Transverse colon (tissue), 4 donors: ENCODE measurements at regions not wholly inside any gene's neighbourhood (a gene's known extent, or its start where the extent isn't known, plus 50 kb on each side); places are given as distances from the start of the nearest gene placed in this dataset.
A peak's percentile ranks its signal among the peaks of the same experiment; 100 is the strongest.

Experiments used
- DNase-seq: peaks from one replicate; pipeline ENCODE4 v3.0.0-alpha.2; 2019
- H3K27ac ChIP-seq, 4 donors: fragments of 200-600 bp; sonication (generic); 2 replicates each; pipeline ENCODE4 v1.5.1; 2016 to 2018; ENCODE audit warnings: inconsistent platforms in 4 of 4
- H3K27me3 ChIP-seq: fragments of 200-600 bp; sonication (generic); 2 replicates; pipeline ENCODE4 v1.5.1; 2017; ENCODE audit warnings: inconsistent platforms
- H3K36me3 ChIP-seq, 4 donors: fragments of 200-600 bp; sonication (generic); 2 replicates each; pipeline ENCODE4 v1.5.1; 2017 to 2019; ENCODE audit warnings: inconsistent platforms in 4 of 4
- H3K4me1 ChIP-seq, 4 donors: fragments of 200-600 bp; sonication (generic); 2 replicates each; pipeline ENCODE4 v1.5.1; 2017 to 2020; ENCODE audit warnings: inconsistent platforms in 4 of 4
- H3K4me3 ChIP-seq, 4 donors: fragments of 200-600 bp; sonication (generic); 1 replicate in 1 of 4; 2 replicates in 3 of 4; pipeline versions ENCODE4 v1.5.1 to v1.6.1; 2017 to 2019; ENCODE audit warnings: inconsistent platforms in 4 of 4
- H3K9me3 ChIP-seq, 2 donors: fragments of 200-600 bp; sonication (generic); 2 replicates each; pipeline ENCODE4 v1.5.1; 2017 to 2019; ENCODE audit warnings: inconsistent platforms in 2 of 2
- CTCF ChIP-seq, 5 experiments: fragments of 200-600 bp in 3 of 5; fragments of 450-650 bp in 2 of 5; sonication (generic) in 3 of 5; IDR thresholded peaks; 1 replicate in 2 of 5; 2 replicates in 3 of 5; pipeline ENCODE4 v1.5.1; 2016 to 2017; ENCODE audit warnings: antibody characterized with exemption in 5 of 5, inconsistent platforms in 3 of 5, mild to moderate bottlenecking in 2 of 5, moderate library complexity in 1 of 5
- EP300 ChIP-seq: sonication (generic); formaldehyde crosslinking; IDR thresholded peaks from one replicate; pipeline ENCODE4 v1.6.1; 2017; ENCODE audit warnings: antibody characterized with exemption, low read depth
- POLR2A ChIP-seq: fragments of 450-650 bp; IDR thresholded peaks from one replicate; pipeline ENCODE4 v1.6.1; 2016; ENCODE audit warnings: antibody characterized with exemption, mild to moderate bottlenecking, moderate library complexity
- POLR2AphosphoS5 ChIP-seq, 3 donors: sonication (generic); formaldehyde crosslinking; IDR thresholded peaks; one replicate each; pipeline ENCODE4 v1.6.1; 2016; ENCODE audit warnings: antibody characterized with exemption in 3 of 3
- WGBS, 2 donors: methylation state at CpG; one replicate each; pipeline ENCODE4 v1.1.5; 2018; ENCODE audit warnings: low coverage in 1 of 2; 5-methylcytosine and 5-hydroxymethylcytosine counted together
- in situ Hi-C, 4 donors: fragments of 200-750 bp; cut with MboI; loops; one replicate each; pipeline versions ENCODE4 v1.15.0 to v1.15.1; 2017; ENCODE audit warnings: low sequenced_read_pairs in 3 of 4, low pct_ligation_motif_present in 1 of 4, low pct_unique_long_range_greater_than_20kb in 1 of 4
- intact Hi-C: fragments of 100-400 bp; cut with DNase I; formaldehyde crosslinking; loops from one replicate; pipeline ENCODE4 v1.15.1; 2023; ENCODE audit warnings: low total_unique reads

DNA sequence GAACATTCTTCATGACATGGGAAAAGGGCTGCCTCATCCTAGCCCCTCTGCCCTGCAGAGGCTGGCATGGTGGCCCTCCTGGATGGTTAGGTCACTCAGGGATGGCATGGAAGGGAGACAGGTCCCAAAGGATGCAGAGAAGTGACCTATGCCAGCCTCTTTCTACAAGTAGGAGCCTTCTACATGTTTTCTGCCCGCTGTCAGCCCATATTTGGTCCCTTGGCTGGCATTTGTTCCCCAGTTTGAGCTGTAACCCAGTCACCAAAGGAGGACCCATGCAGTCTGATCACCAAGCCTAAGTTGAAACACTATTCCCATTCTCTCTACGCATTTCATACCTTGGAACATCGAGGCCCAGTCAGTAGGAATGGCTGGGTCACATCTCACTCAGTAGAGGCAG lies 95.4 kb downstream of the PJA1 start:
- H3K27ac ChIP-seq = no peak overlapping the region
- no peak overlapping the region for H3K4me3 ChIP-seq
- intact Hi-C loops (no loop called here), in situ Hi-C loops (loop anchor here in 1 of 4 donors (25.0 kb wide), 1 partner anchor 258 kb away; no protein-coding TSS in a partner anchor)
- H3K27me3 ChIP-seq = no peaks in the 10 kb centered on the region
- H3K4me1 ChIP-seq = no peaks in the 10 kb centered on the region
- DNase-seq = no peak
- no peaks in the 10 kb centered on the region for H3K36me3 ChIP-seq
- TF ChIP-seq POLR2AphosphoS5 (IDR thresholded peaks at IDR 0.05) (no peak), CTCF (IDR thresholded peaks at IDR 0.05) (no peak), EP300 (no peak), POLR2A (no peak)
- H3K9me3 ChIP-seq = no peaks in the 10 kb centered on the region
- WGBS, 2 donors = 93% methylated on average over 3 of the region's 3 CpGs; no CpG with 5 or more reads in 1 of the 2 donors

DNA sequence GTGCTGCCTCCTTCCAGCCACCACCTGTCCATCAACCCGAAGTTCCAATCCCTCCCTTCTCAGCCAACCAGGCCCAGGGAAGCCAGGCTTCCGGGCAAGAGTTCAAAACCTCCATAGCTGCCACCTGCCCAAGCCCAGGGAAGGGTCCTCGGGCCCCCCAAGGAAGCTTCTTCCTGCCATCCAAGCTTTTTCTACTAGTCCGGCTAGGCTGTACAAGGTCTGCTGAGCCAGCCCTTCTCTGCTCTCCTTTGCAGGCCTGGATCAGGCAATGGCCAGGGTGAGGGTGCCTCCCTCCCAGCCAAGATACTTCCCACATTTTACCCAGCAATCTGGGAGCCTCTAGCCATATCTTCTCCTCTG lies 96.2 kb downstream of the PJA1 start:
- in situ Hi-C loops (loop anchor here in 1 of 4 donors (25.0 kb wide), 1 partner anchor 257 kb away; no protein-coding TSS in a partner anchor), intact Hi-C loops (no loop called here)
- Histone ChIP-seq H3K27ac (no peak overlapping the region), H3K36me3 (no peaks in the 10 kb centered on the region), H3K4me1 (no peaks in the 10 kb centered on the region), H3K4me3 (no peak overlapping the region), H3K9me3 (no peaks in the 10 kb centered on the region), H3K27me3 (no peaks in the 10 kb centered on the region)
- WGBS, 2 donors = 50% methylated on average over 4 of the region's 4 CpGs; no CpG with 5 or more reads in 1 of the 2 donors
- no peak for TF ChIP-seq EP300
- no peak for TF ChIP-seq POLR2AphosphoS5 (IDR thresholded peaks at IDR 0.05)
- no peak for TF ChIP-seq POLR2A
- no peak for TF ChIP-seq CTCF (IDR thresholded peaks at IDR 0.05)
- DNase-seq = no peak

GRCh38 chrX:69068301-69069085 lies 96.8 kb downstream of the PJA1 start:
- in situ Hi-C loops = loop anchor here in 1 of 4 donors (25.0 kb wide), 1 partner anchor 256 kb away; no protein-coding TSS in a partner anchor
- WGBS, 2 donors = 75% methylated on average over 7 of the region's 7 CpGs; no CpG with 5 or more reads in 1 of the 2 donors
- peak; percentile 3 for DNase-seq
- H3K9me3 ChIP-seq = no peaks in the 10 kb centered on the region
- H3K4me1 ChIP-seq = no peaks in the 10 kb centered on the region
- intact Hi-C loops = no loop called here
- no peak overlapping the region for H3K4me3 ChIP-seq
- H3K27ac ChIP-seq = no peak overlapping the region
- TF ChIP-seq POLR2AphosphoS5 (IDR thresholded peaks at IDR 0.05) (no peak), EP300 (no peak), POLR2A (no peak), CTCF (IDR thresholded peaks at IDR 0.05) (no peak)
- H3K36me3 ChIP-seq = no peaks in the 10 kb centered on the region
- H3K27me3 ChIP-seq = no peaks in the 10 kb centered on the region

GRCh38 chrX:69067841-69068240 lies 97.4 kb downstream of the PJA1 start:
- Histone ChIP-seq H3K27ac (no peak overlapping the region), H3K4me1 (no peaks in the 10 kb centered on the region), H3K27me3 (no peaks in the 10 kb centered on the region), H3K4me3 (no peak overlapping the region), H3K9me3 (no peaks in the 10 kb centered on the region), H3K36me3 (no peaks in the 10 kb centered on the region)
- intact Hi-C loops (no loop called here), in situ Hi-C loops (loop anchor here in 1 of 4 donors (25.0 kb wide), 1 partner anchor 256 kb away; no protein-coding TSS in a partner anchor)
- TF ChIP-seq POLR2AphosphoS5 (IDR thresholded peaks at IDR 0.05) = no peak
- no peak for TF ChIP-seq EP300
- no peak for TF ChIP-seq POLR2A
- TF ChIP-seq CTCF (IDR thresholded peaks at IDR 0.05) = no peak
- WGBS, 2 donors = 88% methylated on average over 2 of the region's 2 CpGs; no CpG with 5 or more reads in 1 of the 2 donors
- no peak for DNase-seq
